Activated CD4-positive, alpha-beta T cell treated with anti-CD3 and anti-CD28 coated beads for 48 hours (primary cell): ENCODE measurements at regions not wholly inside any gene's neighbourhood (a gene's known extent, or its start where the extent isn't known, plus 50 kb on each side); places are given as distances from the start of the nearest gene placed in this dataset.
"Not testable (repeated sequence)": the region's sequence is repeated elsewhere in the genome, so short reads cannot be mapped to it uniquely, and the experiment has no call there.

ENCODE experiments used
- DNase-seq: peaks from one replicate; pipeline ENCODE4 v3.0.0-alpha.2; 2020

DNA sequence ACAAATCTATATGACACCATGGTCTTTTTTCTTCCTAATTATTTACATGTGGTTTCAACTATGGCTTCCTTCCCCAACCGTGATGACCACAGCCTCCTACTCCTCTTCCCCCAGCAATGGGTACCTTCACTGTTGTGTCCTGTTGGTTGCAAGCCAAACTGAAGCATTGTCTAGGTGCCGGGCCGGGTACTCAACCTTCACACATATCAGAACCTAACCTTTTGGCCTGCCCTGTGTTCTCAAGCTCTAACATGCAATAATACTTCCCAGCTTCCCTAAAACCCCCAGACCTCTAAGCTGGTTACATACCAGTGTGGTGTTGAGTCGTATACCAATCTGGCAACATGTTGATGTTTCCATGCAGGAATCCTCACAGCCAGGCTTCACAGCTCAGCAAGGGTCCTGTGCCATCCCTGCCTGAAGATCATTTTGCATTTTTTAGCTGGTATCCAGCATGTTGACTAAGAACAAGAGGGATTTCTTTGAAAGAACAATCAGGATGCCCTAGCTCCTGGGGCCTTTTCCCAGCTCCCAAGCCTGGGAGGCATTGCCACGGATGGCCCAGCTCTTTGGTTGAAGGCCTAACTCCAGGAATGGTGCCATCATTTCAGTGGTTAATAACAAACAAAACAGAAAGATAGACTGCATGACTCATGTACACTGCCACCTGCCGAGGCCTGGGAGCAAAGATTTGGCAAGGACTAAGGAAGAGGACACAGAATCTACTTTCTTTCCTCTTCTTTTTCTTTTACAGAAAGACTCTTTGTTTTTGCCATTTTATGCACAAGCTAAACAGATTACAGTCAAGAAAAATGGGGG, 373.7 kb upstream of the SALL1 start:
- no peak for DNase-seq

DNA sequence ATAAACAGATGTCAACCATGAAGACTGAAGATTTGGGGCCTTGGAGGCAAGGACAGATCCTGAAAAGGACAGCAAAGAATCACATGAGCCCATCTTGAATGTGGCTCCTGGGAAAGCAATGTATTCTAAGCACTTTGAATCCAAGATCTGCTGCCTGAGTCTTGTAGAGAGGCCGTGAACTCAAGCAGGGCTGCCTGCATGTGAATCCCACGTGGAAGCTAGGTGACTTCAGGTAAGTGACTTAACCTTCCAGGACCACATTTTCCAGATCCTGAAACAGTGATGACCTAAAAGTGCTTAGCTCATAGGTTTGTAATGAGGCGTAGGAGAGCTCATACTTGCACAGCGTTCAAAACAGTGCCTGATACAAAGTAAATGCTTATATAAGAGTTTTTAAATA, 373.0 kb upstream of the SALL1 start:
- no peak for DNase-seq

DNA sequence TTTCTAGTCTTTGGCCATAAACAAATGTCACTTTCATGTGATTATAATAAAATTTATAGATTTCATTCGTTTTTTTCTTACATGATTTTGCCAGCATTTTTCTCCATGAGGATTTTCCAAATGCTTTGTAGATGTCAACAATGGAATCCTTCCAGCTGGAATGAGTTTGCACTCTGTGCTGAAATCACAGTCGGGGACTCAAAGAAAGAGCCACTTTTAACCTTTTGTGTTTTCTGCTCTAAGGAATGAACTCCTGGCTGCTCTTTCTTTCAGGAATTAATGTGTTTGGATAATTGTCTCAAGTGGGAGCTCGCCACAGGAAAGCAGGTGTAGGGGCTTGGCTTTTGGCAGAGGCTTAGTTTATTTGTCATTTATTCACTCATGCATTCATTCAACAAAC, 372.3 kb upstream of the SALL1 start:
- no peak for DNase-seq

DNA sequence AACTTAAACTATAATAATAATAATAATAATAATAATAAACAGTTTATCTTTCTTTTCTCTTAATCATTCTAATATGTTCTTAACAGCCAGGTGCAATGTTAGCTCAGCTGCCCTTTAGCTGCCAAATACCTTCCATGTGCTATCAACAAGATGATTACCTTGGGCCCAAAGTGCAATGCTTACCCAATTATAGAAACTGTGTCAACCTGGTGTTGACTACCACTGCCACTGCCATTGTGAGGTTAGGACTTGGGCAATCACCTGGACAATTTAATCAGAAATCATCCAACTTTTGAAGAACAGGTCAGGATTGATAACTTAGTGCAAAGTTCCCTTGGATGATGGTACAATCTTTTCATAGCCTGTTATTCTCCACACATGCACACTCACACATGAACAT, 371.8 kb upstream of the SALL1 start:
- DNase-seq: no peak

DNA sequence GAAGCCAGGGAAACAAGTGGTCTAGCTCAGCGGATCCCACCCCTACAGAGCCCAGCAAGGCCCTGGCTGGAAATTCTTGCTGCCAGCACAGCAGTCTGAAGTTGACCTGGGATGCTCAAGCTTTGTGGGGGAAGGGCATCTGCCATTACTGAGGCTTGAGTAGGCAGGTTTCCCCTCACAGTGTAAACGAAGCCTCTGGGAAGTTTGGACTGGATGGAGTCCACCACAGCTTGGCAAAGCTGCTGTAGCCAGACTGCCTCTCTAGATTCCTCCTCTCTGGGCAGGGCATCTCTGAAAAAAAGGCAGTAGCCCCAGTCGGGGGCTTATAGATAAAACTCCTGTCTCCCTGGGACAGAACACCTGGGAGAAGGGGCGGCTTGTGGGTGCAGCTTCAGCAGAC, 365.9 kb upstream of the SALL1 start:
- DNase-seq: not testable (repeated sequence)

DNA sequence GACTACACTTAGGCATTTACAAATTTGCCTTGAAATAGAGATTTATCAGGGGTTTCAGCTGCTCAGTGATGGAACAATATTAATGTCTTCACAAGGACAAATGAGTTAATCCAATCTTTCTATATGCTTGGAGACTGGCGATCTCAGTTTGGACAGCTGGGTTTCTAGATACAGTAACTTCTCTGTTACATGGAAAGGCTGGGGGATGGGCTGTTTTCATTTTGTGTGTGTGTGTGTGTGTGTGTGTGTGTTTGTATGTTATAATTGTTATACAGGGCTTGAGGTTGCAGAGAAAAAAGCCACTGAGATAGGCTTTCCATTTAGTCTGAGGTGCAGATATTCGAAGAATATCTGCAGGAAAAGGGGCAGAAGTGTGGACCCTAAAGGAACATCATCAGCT, 359.3 kb upstream of the SALL1 start:
- DNase-seq: no peak

DNA sequence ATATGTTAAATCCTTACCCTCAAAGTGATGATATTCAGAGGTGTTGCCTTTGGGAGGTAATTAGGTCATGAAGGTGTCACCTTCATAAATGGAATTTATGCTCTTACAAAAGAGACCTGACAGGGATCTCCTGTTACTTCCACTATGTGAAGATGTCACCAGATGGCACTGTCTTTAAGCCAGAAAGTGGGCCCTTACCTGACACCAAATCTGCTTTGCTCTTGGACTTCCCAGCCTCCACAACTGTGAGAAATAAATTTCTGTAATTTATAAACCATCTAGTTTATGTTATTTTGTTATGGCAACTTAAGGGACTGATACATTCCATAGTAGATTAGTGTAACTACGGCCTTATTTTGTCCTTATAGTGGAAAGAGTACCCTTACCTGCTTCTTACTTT, 358.3 kb upstream of the SALL1 start:
- DNase-seq: no peak

DNA sequence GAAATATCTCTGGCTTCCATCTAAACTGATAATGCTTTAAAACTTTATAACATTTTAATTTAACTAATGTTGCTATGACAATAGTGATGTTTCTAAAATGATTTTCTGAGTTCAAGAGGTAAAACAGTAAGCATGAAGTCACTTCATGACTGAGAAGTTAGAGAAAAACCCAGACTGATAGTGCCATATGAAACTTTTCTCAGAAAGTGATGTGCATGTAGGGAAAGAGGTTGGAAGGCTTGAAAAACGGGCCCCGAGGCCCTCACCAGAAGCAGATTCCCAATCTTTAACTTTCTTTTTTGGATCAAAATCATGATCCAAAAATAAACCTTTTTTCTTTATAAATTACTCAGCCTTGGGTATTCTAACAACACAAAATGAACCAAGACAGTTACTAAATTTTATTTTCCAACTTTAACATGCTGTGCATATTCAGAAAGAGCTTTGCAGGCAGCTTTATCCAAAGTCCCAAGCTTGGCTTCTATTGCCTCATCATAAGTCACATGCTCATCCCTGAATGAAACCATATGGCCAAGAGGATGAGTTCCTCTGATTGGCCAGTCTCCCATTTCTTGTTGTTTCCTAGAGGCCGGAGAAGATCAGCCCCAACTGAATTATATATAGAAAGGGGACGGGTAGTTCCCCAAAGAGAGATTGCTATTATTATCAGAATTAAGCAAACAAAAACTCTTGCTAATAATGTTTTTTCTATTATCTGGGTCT, 357.6 kb upstream of the SALL1 start:
- no peak for DNase-seq

DNA sequence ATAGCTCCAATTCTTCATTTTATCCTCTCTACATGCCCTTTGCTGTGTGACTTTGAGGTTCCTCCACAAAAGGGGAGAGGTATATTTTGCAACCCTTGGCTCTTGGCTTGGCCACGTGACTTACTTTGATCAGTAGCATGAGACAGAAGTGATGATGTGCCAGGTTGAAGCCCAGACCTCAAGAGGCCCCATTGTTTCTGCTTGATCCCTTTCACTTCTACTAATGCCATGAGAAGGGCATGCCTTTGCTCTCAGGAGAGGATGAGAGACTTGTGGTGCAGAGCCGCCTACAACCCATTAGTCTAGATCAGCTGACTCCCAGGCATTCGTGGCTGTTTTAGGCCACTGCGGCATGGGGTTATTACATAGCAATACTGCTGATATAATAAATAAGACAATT, 356.2 kb upstream of the SALL1 start:
- DNase-seq: no peak

DNA sequence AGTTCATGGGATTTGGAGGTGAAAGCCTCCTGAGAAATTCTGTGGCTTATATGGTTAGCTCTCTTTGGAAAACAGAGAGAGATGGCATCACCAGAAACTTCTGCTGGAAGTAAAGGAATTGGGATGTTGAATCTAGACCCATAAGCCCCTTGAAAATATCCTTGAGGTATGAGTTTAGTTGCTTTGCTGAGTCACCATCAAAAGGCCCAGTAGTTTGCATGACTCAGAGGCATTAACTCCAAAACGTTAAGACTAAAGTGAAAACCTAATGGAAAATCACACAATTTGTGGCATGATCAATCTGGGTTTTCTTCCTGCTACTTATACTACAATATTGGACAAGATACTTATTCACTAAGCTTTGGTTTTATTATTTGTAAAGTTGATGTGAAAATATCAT, 349.2 kb upstream of the SALL1 start:
- no peak for DNase-seq

DNA sequence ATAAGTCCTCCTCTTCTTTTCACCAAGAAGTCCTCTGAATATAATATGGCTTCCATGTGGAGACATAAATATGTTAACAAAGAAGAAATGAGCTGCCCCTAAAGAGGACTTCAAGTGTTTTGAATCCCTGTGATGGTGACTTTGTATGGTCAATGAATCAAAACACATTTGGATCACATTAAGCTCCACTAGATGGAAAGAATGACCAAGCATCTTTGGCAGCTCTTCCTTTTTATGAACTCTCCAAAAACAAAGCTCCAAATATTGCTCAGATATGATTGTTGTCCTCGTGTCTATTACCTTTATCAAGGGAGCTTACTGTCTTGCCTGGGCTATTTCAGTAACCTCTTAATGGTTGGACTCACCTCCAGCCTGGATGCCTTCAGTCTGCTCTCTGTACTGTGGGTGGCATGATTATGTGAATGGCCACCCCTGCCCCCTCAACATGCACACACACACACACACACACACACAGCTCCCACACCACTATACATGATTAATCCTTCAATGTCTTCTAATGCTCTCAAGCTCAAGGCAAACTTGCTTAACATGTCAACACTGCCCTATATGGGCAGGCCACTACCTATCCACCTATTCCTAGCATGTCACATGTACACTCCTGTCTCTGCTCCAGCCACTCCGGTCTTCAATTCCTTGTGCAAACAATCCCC, 346.6 kb upstream of the SALL1 start:
- no peak for DNase-seq

DNA sequence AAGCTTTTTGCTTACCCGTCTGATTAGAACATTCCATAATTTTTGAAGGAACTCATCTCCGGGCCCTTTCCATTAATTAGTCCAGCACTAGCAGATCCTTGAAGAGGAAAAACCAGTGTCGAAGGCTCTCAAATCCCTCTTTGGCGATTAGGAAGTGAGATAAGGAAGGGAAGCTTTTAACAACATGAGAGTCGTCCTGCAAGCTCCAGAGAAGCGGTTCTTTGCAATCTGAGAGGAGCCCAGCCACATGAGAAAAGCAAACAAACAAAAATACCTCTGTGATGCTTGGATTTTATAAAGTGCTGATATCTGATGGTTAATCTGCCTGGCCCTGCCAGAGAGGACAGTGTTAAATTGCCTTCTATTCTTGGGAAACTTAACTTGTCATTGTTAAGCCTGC, 339.8 kb upstream of the SALL1 start:
- DNase-seq: no peak

DNA sequence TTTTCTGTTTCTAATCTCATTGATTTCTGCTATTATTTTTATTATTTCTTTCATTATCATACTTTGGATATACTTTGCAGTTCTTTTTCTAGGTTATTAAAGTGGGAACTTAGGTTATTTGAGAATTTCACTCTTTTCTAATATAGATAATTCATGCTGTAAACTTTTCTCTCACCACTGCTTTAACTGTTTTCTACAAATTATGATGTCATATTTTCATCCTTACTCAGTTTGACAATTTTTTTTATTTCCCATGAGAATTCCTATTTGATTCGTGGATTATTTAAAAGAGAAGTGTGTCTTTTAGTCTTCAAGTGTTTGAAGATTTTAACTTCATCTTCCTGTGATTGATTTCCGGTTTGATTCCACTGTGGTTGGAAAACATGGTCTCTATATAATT, 336.8 kb upstream of the SALL1 start:
- no peak for DNase-seq

DNA sequence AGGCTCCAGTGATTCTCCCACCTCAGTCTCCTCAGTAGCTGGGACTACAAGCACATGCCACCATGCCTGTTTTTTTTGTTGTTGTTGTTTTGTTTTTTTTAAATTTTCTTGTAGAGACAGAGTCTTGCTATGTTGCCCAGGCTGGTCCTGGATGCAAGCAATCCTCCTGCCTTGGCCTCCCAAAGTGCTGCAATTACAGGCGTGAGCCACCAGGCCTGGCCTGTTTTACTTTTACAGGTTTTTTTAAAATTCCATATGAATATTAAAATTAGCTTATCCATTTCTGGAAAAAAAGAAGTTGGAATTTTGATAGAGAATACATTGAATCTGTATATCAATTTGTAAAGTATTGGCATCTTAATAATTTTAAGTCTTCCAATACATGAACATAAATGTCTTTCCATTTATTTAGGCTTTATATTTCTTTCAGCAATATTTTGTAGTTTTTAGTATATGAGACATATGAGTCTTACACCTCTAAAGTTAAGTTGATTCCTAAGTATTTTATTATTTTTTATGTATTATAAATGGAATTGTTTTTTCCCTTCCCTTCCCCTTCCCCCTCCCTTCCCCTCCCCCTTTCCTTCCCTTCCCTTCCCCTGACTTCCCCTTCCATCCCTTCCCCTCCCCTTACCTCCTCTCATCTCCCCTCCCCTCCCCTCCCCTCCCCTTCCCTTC, 323.5 kb upstream of the SALL1 start:
- no peak for DNase-seq

DNA sequence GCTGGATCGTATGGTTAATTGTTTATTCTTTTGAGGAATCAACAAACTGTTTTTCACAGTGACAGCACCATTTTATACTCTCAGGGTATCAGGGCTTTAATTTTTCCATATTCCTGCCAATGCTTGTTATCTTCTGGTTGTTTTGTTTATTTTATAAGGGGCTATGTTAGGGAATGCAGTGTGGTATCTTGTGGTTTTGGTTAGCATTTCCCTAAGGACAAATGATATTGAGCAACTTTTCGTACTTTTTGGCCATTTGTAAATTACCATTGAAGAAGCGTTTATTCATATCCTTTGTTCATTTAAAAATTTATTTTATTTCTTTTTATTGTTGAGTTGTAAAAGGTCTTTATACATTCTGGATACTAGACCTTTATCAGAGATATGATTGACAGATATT, 322.0 kb upstream of the SALL1 start:
- no peak for DNase-seq

DNA sequence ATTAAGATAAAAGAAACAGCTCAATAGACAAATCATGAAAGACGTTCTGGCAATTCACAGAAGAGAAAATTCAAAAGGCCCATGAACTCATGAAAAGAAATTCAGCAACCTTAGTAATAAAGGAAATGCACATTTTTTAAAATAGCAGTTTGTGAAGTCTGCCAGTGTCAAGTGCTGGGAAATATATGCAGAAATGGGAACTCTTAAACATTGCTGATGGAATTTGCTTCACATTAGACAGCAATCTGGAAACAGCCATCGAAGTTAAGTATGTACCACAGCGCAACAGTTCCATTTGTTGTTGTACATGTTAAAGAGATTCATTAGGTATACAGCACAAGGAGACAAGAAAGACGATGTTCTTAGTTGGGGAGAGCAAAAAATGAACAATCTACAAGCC, 319.4 kb upstream of the SALL1 start:
- no peak for DNase-seq

DNA sequence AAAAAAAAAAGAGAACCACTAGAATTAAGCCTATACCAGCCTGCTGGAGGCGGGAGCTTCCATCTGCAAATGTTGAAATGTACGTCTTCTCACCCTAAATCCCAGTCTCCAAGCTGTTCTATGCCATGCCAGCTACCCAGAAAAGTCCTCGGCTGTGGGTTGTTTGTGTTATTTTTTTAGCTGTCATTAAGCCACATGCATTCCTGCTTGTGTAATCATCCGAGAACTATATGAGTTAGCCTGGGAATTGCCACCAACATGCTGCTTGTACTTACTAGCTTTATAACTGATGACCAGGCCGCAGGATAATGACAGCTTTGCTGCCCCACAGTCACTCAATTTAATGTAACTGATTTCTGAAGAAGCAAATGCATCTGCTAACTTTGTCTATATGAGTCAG, 313.9 kb upstream of the SALL1 start:
- DNase-seq: no peak

DNA sequence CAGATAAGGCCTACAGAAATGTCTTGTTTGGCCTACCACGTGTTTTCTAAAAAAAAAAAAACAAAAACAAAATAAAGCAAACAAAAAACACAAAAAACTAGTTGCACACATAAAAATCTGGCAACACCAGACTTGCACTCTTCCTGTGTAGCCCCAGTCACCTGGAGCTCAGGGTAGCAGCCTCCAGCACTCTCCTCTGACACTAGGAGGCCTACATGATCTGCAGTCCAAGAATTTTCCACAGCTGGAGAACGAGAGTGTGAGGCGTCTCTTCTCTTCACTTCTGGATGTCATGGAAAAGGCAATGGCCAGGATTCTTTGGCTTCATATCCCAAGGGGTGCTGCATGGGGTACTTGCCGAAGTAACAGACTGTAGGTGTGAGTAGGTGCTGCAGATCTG, 310.2 kb upstream of the SALL1 start:
- no peak for DNase-seq

DNA sequence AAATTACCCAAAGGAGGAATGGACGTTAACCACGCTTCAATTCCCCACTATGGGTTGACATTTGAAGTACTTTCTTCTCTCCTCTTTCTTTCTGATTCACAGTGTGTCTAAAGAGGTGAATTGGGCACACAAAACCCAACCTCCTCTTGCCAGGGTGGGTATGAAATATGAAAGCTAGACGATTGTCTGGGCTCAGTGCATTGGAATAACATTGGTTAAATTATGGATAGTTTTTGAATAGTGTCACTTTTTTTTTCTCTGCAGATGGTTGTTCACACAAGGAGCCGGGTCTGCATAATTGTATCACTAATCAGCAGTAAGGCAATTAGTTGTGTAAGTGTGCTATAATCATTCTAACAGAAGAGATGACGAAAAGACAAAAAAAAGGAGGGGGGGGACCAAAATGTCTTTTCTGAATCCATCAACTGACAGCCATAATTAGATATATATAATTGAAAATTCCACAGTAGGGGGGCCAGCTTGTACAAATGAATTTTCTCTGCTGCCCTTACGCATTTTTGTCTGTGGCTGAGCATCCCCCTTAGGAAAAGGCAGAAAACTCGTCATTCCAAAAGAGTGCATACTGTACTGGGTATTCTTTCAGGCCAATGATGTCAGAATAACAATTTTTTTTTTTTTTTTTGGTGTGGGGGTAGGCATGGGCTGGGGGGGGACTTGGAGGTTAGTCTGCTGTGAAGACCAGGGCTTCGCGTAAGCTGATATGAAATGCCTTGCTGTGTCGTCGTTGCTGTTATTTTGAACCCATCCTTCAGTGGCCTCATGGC, 307.5 kb upstream of the SALL1 start:
- DNase-seq: no peak

DNA sequence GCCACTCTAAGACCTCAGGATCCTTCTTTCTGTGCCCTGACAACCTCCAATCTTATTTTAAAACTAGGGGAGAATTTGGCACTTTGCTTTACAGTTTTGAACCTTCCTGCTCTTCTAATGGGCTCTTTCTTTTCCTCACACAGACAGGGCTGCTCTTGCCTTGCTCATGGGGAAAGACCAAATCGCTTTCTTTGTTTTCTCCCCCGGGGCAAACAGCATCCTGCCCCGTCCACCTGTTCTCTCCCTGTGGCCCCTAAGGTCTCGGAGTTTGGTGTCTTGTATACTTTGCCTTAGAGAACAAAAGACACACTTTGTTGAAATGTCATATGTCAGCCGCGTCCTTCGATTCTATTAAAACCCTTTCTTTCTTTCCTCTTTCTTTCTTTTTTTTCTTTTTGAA, 306.7 kb upstream of the SALL1 start:
- no peak for DNase-seq

DNA sequence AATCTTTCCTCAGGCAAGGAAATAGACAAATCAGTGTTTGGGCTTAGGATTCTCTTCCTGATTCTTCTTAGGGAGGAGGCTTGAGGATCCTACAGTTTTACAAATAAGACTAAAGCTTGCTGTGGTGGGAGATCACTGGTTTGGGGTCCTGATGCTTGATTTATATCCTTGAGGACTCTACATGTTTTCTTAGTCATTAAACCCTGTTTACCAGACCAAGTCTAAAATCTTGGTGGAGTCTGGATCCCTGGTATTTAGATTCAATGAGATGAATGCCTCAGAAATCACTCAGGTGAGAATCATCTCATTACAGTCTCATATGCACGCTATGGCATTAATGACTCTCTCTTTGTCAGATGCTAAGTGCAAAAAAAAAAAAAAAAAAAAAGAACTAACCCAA, 304.3 kb upstream of the SALL1 start:
- no peak for DNase-seq

DNA sequence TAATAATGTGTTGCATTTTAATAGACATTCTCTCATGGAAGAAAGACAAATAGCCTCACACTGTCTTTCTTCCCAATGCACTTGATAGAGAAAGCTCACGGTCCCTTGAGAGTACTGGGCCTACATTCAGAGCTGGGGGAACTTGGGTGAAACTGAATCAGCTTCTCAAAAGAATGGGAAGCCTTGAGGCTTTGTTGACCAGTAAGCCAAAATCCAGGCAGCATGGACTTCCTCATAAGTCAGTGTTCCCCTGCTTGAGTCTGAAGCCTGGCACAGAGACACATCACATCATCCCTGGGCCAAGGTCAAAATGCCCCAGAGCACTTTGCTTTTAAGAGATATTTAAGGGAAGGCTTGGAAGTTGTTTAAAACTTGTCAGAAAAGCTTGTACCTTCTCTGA, 302.2 kb upstream of the SALL1 start:
- no peak for DNase-seq

DNA sequence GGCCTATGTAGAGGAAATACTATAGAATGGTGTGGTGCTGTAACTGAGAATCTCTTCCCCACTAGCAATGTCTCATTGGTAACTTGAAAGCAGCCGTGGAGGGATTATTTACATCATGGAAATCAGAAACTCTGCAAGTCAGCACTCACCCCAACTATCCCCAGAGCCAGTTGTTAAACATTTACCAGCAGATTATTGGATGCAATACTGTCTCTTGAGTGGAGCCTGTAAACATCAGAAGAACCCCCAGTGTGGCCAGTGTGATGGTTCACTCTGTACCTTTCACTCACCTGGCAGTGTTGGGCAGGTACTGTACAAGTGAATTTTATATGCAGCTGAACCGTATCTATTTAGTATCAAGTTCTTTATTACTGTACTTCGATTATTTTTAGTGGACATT, 299.8 kb upstream of the SALL1 start:
- DNase-seq: no peak
